H1 (cell line): ENCODE measurements at regions not wholly inside any gene's neighbourhood (a gene's known extent, or its start where the extent isn't known, plus 50 kb on each side); places are given as distances from the start of the nearest gene placed in this dataset.

Source experiments
- BRCA1 ChIP-seq: IDR thresholded peaks from 2 replicates; pipeline ENCODE4 v1.6.1; 2012; ENCODE audit warnings: low read depth, low read length, improper control_type of control experiment
- CHD1 ChIP-seq: IDR thresholded peaks from 2 replicates; pipeline ENCODE4 v1.6.1; 2012; ENCODE audit warnings: low read depth, low read length, improper control_type of control experiment
- CHD7 ChIP-seq: fragments of 300-600 bp; sonication (generic); IDR thresholded peaks from 2 replicates; pipeline ENCODE4 v1.7.1; 2012; ENCODE audit warnings: low read length, moderate library complexity, mild to moderate bottlenecking, inconsistent platforms; ENCODE audit not compliant: insufficient replicate concordance
- GABPA ChIP-seq: IDR thresholded peaks from 2 replicates; pipeline ENCODE4 v1.6.1; 2011; ENCODE audit warnings: mild to moderate bottlenecking, low read length, moderate library complexity, borderline replicate concordance; ENCODE audit not compliant: insufficient read depth
- KDM4A ChIP-seq: IDR thresholded peaks from one replicate; pipeline ENCODE4 v1.7.1; 2012; ENCODE audit warnings: low read depth, mild to moderate bottlenecking, moderate library complexity, low read length, inconsistent platforms; ENCODE audit not compliant: severe bottlenecking
- RAD21 ChIP-seq, 2 experiments: IDR thresholded peaks in 1 of 2; conservative IDR thresholded peaks in 1 of 2; 2 replicates each; pipeline ENCODE4 v1.6.1; 2011; ENCODE audit warnings: low read depth in 2 of 2, low read length in 2 of 2, improper control_type of control experiment in 1 of 2, inconsistent platforms in 1 of 2, mild to moderate bottlenecking in 1 of 2, moderate library complexity in 1 of 2
- SAP30 ChIP-seq: fragments of 300-600 bp; sonication (generic); IDR thresholded peaks from 2 replicates; pipeline ENCODE4 v1.7.1; 2012; ENCODE audit warnings: low read length, moderate library complexity, mild to moderate bottlenecking, inconsistent platforms; ENCODE audit not compliant: insufficient read depth, insufficient replicate concordance
- SIRT6 ChIP-seq: IDR thresholded peaks from one replicate; pipeline ENCODE4 v1.7.1; 2012; ENCODE audit warnings: low read length, inconsistent platforms
- SP2 ChIP-seq: IDR thresholded peaks from 2 replicates; pipeline ENCODE4 v1.6.1; 2012; ENCODE audit warnings: mild to moderate bottlenecking, low read length, inconsistent platforms
- SP4 ChIP-seq: IDR thresholded peaks from 2 replicates; pipeline ENCODE4 v1.6.1; 2012; ENCODE audit warnings: low read length, inconsistent platforms
- TBP ChIP-seq: IDR thresholded peaks from 2 replicates; pipeline ENCODE4 v1.6.1; 2011; ENCODE audit warnings: low read depth, low read length, improper control_type of control experiment

- TF ChIP-seq CHD7 (no peak), RAD21 (IDR thresholded peaks at IDR 0.05 in 1 of 2, conservative IDR thresholded peaks at IDR 0.05 in 1 of 2; ENCODE audit: low read depth in 2 of 2, low read length in 2 of 2) (no peak), GABPA (no peak), TBP (no peak), SP2 (no peak), KDM4A (no peak), SP4 (no peak), SIRT6 (no peak), SAP30 (no peak), CHD1 (no peak), BRCA1 (no peak)
Observed at GRCh38 chr3:110318108-110318507, 753.5 kb upstream of the NECTIN3 start (continued).
